ENCODE measurements at regions not wholly inside any gene's neighbourhood (a gene's known extent, or its start where the extent isn't known, plus 50 kb on each side); places are given as distances from the start of the nearest gene placed in this dataset.

GRCh38 chr11:92636543-92637188 lies 332.8 kb upstream of the MTNR1B start:
- TF ChIP-seq CTCF (IDR thresholded peaks at IDR 0.05; ENCODE audit: borderline replicate concordance, control extremely low read depth, extremely low read depth, insufficient read depth, missing control alignments), result no peak
- in situ Hi-C loops (cut with MboI; ENCODE audit: low sequenced_read_pairs, unreplicated experiment), result no loop called here
- DNase-seq (ENCODE audit: low spot score), result no peak

- in situ Hi-C loops (cut with MboI; ENCODE audit: low sequenced_read_pairs, unreplicated experiment), result no loop called here
- no peak for TF ChIP-seq CTCF (IDR thresholded peaks at IDR 0.05; ENCODE audit: borderline replicate concordance, control extremely low read depth, extremely low read depth, insufficient read depth, missing control alignments)
- DNase-seq (ENCODE audit: low spot score), result no peak
Measured at GRCh38 chr11:92638678-92639077, 330.8 kb upstream of the MTNR1B start.

- in situ Hi-C loops (cut with MboI; ENCODE audit: low sequenced_read_pairs, unreplicated experiment), result no loop called here
- no peak for TF ChIP-seq CTCF (IDR thresholded peaks at IDR 0.05; ENCODE audit: borderline replicate concordance, control extremely low read depth, extremely low read depth, insufficient read depth, missing control alignments)
- no peak for DNase-seq (ENCODE audit: low spot score)
Measured at GRCh38 chr11:92642177-92642931, 327.1 kb upstream of the MTNR1B start.

- DNase-seq (ENCODE audit: low spot score), result no peak
- TF ChIP-seq CTCF (IDR thresholded peaks at IDR 0.05; ENCODE audit: borderline replicate concordance, control extremely low read depth, extremely low read depth, insufficient read depth, missing control alignments), result no peak
- in situ Hi-C loops (cut with MboI; ENCODE audit: low sequenced_read_pairs, unreplicated experiment), result no loop called here
Measured at GRCh38 chr11:92643827-92644226, 325.6 kb upstream of the MTNR1B start.

GRCh38 chr11:92644595-92645445 lies 324.6 kb upstream of the MTNR1B start:
- no peak for DNase-seq (ENCODE audit: low spot score)
- no peak for TF ChIP-seq CTCF (IDR thresholded peaks at IDR 0.05; ENCODE audit: borderline replicate concordance, control extremely low read depth, extremely low read depth, insufficient read depth, missing control alignments)
- in situ Hi-C loops (cut with MboI; ENCODE audit: low sequenced_read_pairs, unreplicated experiment), result no loop called here

- no peak for DNase-seq (ENCODE audit: low spot score)
- in situ Hi-C loops (cut with MboI; ENCODE audit: low sequenced_read_pairs, unreplicated experiment), result no loop called here
- TF ChIP-seq CTCF (IDR thresholded peaks at IDR 0.05; ENCODE audit: borderline replicate concordance, control extremely low read depth, extremely low read depth, insufficient read depth, missing control alignments), result no peak
Measured at GRCh38 chr11:92651159-92651558, 318.3 kb upstream of the MTNR1B start.
